SK-N-SH (cell line): ENCODE measurements at regions not wholly inside any gene's neighbourhood (a gene's known extent, or its start where the extent isn't known, plus 50 kb on each side); places are given as distances from the start of the nearest gene placed in this dataset.

ENCODE experiments used
- POLR2AphosphoS5 ChIP-seq: IDR thresholded peaks from 2 replicates; pipeline ENCODE4 v1.6.1; 2012; ENCODE audit warnings: low read depth, low read length
- RAD21 ChIP-seq: IDR thresholded peaks from 2 replicates; pipeline ENCODE4 v1.6.1; 2012; ENCODE audit warnings: mild to moderate bottlenecking, low read length
- RFX5 ChIP-seq: IDR thresholded peaks from 2 replicates; pipeline ENCODE4 v1.6.1; 2012; ENCODE audit warnings: mild to moderate bottlenecking, improper control_type of control experiment, low read length
- TF ChIP-seq, protein P1 (sequence below): fragments of 200-600 bp; sonication (generic); IDR thresholded peaks from 2 replicates; pipeline ENCODE4 v1.6.1; 2017; ENCODE audit warnings: antibody characterized with exemption, mild to moderate bottlenecking, moderate library complexity
- TF ChIP-seq, protein P2 (sequence below): fragments of 150-350 bp; IDR thresholded peaks from 2 replicates; pipeline ENCODE4 v1.6.1; 2016; ENCODE audit warnings: mild to moderate bottlenecking, low read depth, low read length

DNA sequence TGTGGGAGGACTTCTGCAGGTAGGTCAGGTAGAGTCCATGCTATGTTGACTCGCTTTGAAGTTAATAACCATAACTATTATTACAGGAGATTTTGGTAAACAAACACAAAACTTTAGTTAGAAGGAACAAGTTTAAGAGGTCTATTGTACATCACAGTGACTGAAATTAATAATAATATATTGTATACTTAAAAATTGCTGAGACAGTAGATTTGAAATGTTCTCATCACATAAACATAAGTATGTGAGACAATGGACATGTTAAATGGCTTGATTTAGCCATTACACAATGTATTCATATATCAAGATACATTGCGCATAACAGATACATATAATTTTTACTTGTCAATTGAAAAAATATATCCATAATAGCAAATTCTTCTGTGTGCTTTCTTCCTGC lies 91.4 kb upstream of the CD53 start:
- TF ChIP-seq, protein P1, sequence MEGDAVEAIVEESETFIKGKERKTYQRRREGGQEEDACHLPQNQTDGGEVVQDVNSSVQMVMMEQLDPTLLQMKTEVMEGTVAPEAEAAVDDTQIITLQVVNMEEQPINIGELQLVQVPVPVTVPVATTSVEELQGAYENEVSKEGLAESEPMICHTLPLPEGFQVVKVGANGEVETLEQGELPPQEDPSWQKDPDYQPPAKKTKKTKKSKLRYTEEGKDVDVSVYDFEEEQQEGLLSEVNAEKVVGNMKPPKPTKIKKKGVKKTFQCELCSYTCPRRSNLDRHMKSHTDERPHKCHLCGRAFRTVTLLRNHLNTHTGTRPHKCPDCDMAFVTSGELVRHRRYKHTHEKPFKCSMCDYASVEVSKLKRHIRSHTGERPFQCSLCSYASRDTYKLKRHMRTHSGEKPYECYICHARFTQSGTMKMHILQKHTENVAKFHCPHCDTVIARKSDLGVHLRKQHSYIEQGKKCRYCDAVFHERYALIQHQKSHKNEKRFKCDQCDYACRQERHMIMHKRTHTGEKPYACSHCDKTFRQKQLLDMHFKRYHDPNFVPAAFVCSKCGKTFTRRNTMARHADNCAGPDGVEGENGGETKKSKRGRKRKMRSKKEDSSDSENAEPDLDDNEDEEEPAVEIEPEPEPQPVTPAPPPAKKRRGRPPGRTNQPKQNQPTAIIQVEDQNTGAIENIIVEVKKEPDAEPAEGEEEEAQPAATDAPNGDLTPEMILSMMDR, result no peak
- TF ChIP-seq RFX5 (no peak), RAD21 (no peak), POLR2AphosphoS5 (no peak)
- TF ChIP-seq, protein P2, sequence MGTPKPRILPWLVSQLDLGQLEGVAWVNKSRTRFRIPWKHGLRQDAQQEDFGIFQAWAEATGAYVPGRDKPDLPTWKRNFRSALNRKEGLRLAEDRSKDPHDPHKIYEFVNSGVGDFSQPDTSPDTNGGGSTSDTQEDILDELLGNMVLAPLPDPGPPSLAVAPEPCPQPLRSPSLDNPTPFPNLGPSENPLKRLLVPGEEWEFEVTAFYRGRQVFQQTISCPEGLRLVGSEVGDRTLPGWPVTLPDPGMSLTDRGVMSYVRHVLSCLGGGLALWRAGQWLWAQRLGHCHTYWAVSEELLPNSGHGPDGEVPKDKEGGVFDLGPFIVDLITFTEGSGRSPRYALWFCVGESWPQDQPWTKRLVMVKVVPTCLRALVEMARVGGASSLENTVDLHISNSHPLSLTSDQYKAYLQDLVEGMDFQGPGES, result no peak
